ENCODE measurements at regions not wholly inside any gene's neighbourhood (a gene's known extent, or its start where the extent isn't known, plus 50 kb on each side); places are given as distances from the start of the nearest gene placed in this dataset.

GRCh38 chr4:175559526-175559925 lies 252.5 kb downstream of the GPM6A start:
- no peak for TF ChIP-seq CTCF (IDR thresholded peaks at IDR 0.05)
- ATAC-seq = no peak
- H3K4me1 ChIP-seq (ENCODE audit: control insufficient read depth, insufficient read depth, low read length) = no peaks in the 10 kb centered on the region
- no peaks in the 10 kb centered on the region for H3K9me3 ChIP-seq (ENCODE audit: control insufficient read depth, insufficient read depth, low read length)
- Mint-ChIP-seq H3K4me3 (no peak overlapping the region), H3K9me3 (peaks cover 2 to 15% of the 10 kb centered on the region in 2 donors), H3K27me3 (ENCODE audit: low read depth in 2 of 2) (no peaks in the 10 kb centered on the region), H3K36me3 (no peaks in the 10 kb centered on the region), H3K4me1 (no peaks in the 10 kb centered on the region), H3K27ac (no peak overlapping the region)
- 92% methylated on average over 2 of the region's 2 CpGs for WGBS (ENCODE audit: insufficient coverage)
- DNase-seq = no peak
- intact Hi-C loops (cut with micrococcal nuclease) = no loop called here
- H3K27me3 ChIP-seq (ENCODE audit: control insufficient read depth, insufficient read depth, low read length) = no peaks in the 10 kb centered on the region
- H3K4me3 ChIP-seq (ENCODE audit: low read length) = no peak overlapping the region
- H3K27ac ChIP-seq (ENCODE audit: low read length) = no peak overlapping the region
- H3K36me3 ChIP-seq (ENCODE audit: control insufficient read depth, insufficient read depth, low read length) = no peaks in the 10 kb centered on the region

- H3K27ac ChIP-seq (ENCODE audit: low read length) = no peak overlapping the region
- ATAC-seq (no peak), DNase-seq (no peak)
- H3K27me3 Mint-ChIP-seq (ENCODE audit: low read depth in 2 of 2) = no peaks in the 10 kb centered on the region
- TF ChIP-seq CTCF (IDR thresholded peaks at IDR 0.05) = no peak
- no peaks in the 10 kb centered on the region for H3K36me3 Mint-ChIP-seq
- H3K9me3 ChIP-seq (ENCODE audit: control insufficient read depth, insufficient read depth, low read length) = no peaks in the 10 kb centered on the region
- H3K4me1 ChIP-seq (ENCODE audit: control insufficient read depth, insufficient read depth, low read length) = no peaks in the 10 kb centered on the region
- peaks cover 2 to 15% of the 10 kb centered on the region in 2 donors for H3K9me3 Mint-ChIP-seq
- intact Hi-C loops (cut with micrococcal nuclease) = no loop called here
- H3K4me3 Mint-ChIP-seq = no peak overlapping the region
- no peaks in the 10 kb centered on the region for H3K4me1 Mint-ChIP-seq
- no peak overlapping the region for H3K27ac Mint-ChIP-seq
- H3K4me3 ChIP-seq (ENCODE audit: low read length) = no peak overlapping the region
- 89% methylated on average over 1 of the region's 1 CpG for WGBS (ENCODE audit: insufficient coverage)
- H3K27me3 ChIP-seq (ENCODE audit: control insufficient read depth, insufficient read depth, low read length) = no peaks in the 10 kb centered on the region
- no peaks in the 10 kb centered on the region for H3K36me3 ChIP-seq (ENCODE audit: control insufficient read depth, insufficient read depth, low read length)
Measured at GRCh38 chr4:175560604-175561003, 251.5 kb downstream of the GPM6A start.

GRCh38 chr4:175561696-175562095 lies 250.4 kb downstream of the GPM6A start:
- H3K9me3 ChIP-seq (ENCODE audit: control insufficient read depth, insufficient read depth, low read length) = no peaks in the 10 kb centered on the region
- no peaks in the 10 kb centered on the region for H3K4me1 Mint-ChIP-seq
- no peak for ATAC-seq

More at GRCh38 chr4:175561696-175562095, 250.4 kb downstream of the GPM6A start:
- intact Hi-C loops (cut with micrococcal nuclease) = no loop called here
- H3K27me3 Mint-ChIP-seq (ENCODE audit: low read depth in 2 of 2) = no peaks in the 10 kb centered on the region
- no peaks in the 10 kb centered on the region for H3K36me3 ChIP-seq (ENCODE audit: control insufficient read depth, insufficient read depth, low read length)
- no peaks in the 10 kb centered on the region for H3K36me3 Mint-ChIP-seq
- H3K27ac ChIP-seq (ENCODE audit: low read length) = no peak overlapping the region
- no peaks in the 10 kb centered on the region for H3K27me3 ChIP-seq (ENCODE audit: control insufficient read depth, insufficient read depth, low read length)
- WGBS (ENCODE audit: insufficient coverage) = 79% methylated on average over 1 of the region's 1 CpG
- no peak overlapping the region for H3K4me3 Mint-ChIP-seq
- no peak for DNase-seq
- no peak overlapping the region for H3K27ac Mint-ChIP-seq
- no peaks in the 10 kb centered on the region for H3K4me1 ChIP-seq (ENCODE audit: control insufficient read depth, insufficient read depth, low read length)
- no peak overlapping the region for H3K4me3 ChIP-seq (ENCODE audit: low read length)
- no peak for TF ChIP-seq CTCF (IDR thresholded peaks at IDR 0.05)
- H3K9me3 Mint-ChIP-seq = peaks cover 2 to 10% of the 10 kb centered on the region in 2 donors

All from natural killer cell (primary cell).